H1 (cell line): ENCODE measurements at regions not wholly inside any gene's neighbourhood (a gene's known extent, or its start where the extent isn't known, plus 50 kb on each side); places are given as distances from the start of the nearest gene placed in this dataset.

Source experiments
- CEBPB ChIP-seq: IDR thresholded peaks from 2 replicates; pipeline ENCODE4 v1.6.1; 2012; ENCODE audit warnings: low read depth, low read length
- CHD7 ChIP-seq: fragments of 300-600 bp; sonication (generic); IDR thresholded peaks from 2 replicates; pipeline ENCODE4 v1.7.1; 2012; ENCODE audit warnings: low read length, moderate library complexity, mild to moderate bottlenecking, inconsistent platforms; ENCODE audit not compliant: insufficient replicate concordance
- HDAC2 ChIP-seq, 2 experiments: fragments of 300-600 bp in 1 of 2; sonication (generic) in 1 of 2; IDR thresholded peaks; 2 replicates each; pipeline ENCODE4 v1.6.1; 2011 to 2012; ENCODE audit warnings: low read depth in 2 of 2, low read length in 2 of 2, mild to moderate bottlenecking in 2 of 2, moderate library complexity in 2 of 2, borderline replicate concordance in 1 of 2, inconsistent platforms in 1 of 2
- JUND ChIP-seq: IDR thresholded peaks from 2 replicates; pipeline ENCODE4 v1.6.1; 2011; ENCODE audit warnings: mild to moderate bottlenecking, improper control_type of control experiment, low read length
- KDM5A ChIP-seq: fragments of 200-600 bp; IDR thresholded peaks from 2 replicates; pipeline ENCODE4 v1.7.1; 2012; ENCODE audit warnings: mild to moderate bottlenecking, low read length, inconsistent platforms, mixed read lengths
- MAFK ChIP-seq: IDR thresholded peaks from 2 replicates; pipeline ENCODE4 v1.6.1; 2012; ENCODE audit warnings: low read depth, mild to moderate bottlenecking, improper control_type of control experiment, low read length
- PHF8 ChIP-seq: fragments of 200-600 bp; sonication (generic); conservative IDR thresholded peaks from 2 replicates; pipeline ENCODE4 v1.7.1; 2012; ENCODE audit warnings: low read depth, mild to moderate bottlenecking, inconsistent platforms, low read length, moderate library complexity
- POLR2A ChIP-seq, 2 experiments: IDR thresholded peaks; 1 replicate in 1 of 2; 2 replicates in 1 of 2; pipeline ENCODE4 v1.6.1; 2011; ENCODE audit warnings: low read depth in 2 of 2, low read length in 2 of 2, mild to moderate bottlenecking in 2 of 2; ENCODE audit errors: control extremely low read depth in 1 of 2
- SAP30 ChIP-seq: fragments of 300-600 bp; sonication (generic); IDR thresholded peaks from 2 replicates; pipeline ENCODE4 v1.7.1; 2012; ENCODE audit warnings: low read length, moderate library complexity, mild to moderate bottlenecking, inconsistent platforms; ENCODE audit not compliant: insufficient read depth, insufficient replicate concordance
- SIN3A ChIP-seq, 2 experiments: IDR thresholded peaks in 1 of 2; conservative IDR thresholded peaks in 1 of 2; 2 replicates each; pipeline ENCODE4 v1.6.1; 2011 to 2012; ENCODE audit warnings: low read length in 2 of 2, improper control_type of control experiment in 1 of 2, low read depth in 1 of 2, mild to moderate bottlenecking in 1 of 2
- SIX5 ChIP-seq: IDR thresholded peaks from 2 replicates; pipeline ENCODE4 v1.6.1; 2011; ENCODE audit warnings: mild to moderate bottlenecking, low read depth, low read length
- SP2 ChIP-seq: IDR thresholded peaks from 2 replicates; pipeline ENCODE4 v1.6.1; 2012; ENCODE audit warnings: mild to moderate bottlenecking, low read length, inconsistent platforms
- ZNF274 ChIP-seq: IDR thresholded peaks from 2 replicates; pipeline ENCODE4 v1.7.0; 2012; ENCODE audit warnings: low read length, borderline replicate concordance; ENCODE audit errors: extremely low read depth

GRCh38 chr3:77795013-77795412, 755.1 kb downstream of the ROBO2 start (continued):
- TF ChIP-seq SP2: no peak
- TF ChIP-seq SIN3A (conservative IDR thresholded peaks at IDR 0.05 in 1 of 2, IDR thresholded peaks at IDR 0.05 in 1 of 2; ENCODE audit: low read depth in 1 of 2, low read length in 2 of 2): no peak
- no peak for TF ChIP-seq SIX5
- no peak for TF ChIP-seq MAFK
- TF ChIP-seq JUND: no peak
- no peak for TF ChIP-seq CEBPB
- TF ChIP-seq SAP30: no peak
- TF ChIP-seq HDAC2 (IDR thresholded peaks at IDR 0.05; ENCODE audit: borderline replicate concordance in 1 of 2, low read depth in 2 of 2, low read length in 2 of 2): 0 out of 4 replicates have a peak, but pooled peaks of 1 of the 2 experiments have one; percentile 42
- TF ChIP-seq PHF8: no peak
- no peak for TF ChIP-seq ZNF274
- TF ChIP-seq CHD7: peak; percentile 57
- no peak for TF ChIP-seq KDM5A
- TF ChIP-seq POLR2A (IDR thresholded peaks at IDR 0.05; ENCODE audit: control extremely low read depth in 1 of 2, low read depth in 2 of 2, low read length in 2 of 2): no peak
